ENCODE measurements at regions not wholly inside any gene's neighbourhood (a gene's known extent, or its start where the extent isn't known, plus 50 kb on each side); places are given as distances from the start of the nearest gene placed in this dataset.

GRCh38 chr9:90038763-90039162 is 434.0 kb downstream of the GADD45G start:
- DNase-seq, result no peak

- no peak for DNase-seq
These were observed 439.5 kb downstream of the GADD45G start for GRCh38 chr9:90044263-90044662.

DNA sequence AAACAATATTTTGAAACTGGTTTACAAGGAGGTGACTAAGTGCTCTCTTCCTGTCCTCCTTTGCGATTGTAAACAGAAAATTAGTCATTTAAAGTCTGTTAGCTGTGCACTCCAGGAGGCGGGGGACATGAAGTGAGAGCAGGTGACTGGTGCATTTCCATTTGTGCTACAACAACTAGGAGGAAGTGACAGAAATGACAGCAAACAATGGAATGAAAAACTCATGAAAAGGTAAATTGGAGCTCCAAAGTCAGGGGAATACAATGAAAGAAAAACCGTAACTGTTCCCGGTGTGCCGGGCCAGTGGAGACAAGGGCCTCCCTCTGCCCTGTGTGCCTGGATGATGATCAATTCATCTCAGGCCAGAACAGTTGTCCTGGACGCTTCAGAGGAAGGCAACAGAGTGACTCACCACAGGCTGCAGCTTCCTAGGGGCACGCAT is 439.9 kb downstream of the GADD45G start:
- no peak for DNase-seq

GRCh38 chr9:90046317-90046861 is 441.6 kb downstream of the GADD45G start:
- DNase-seq, result no peak

GRCh38 chr9:90047828-90048227 is 443.0 kb downstream of the GADD45G start:
- DNase-seq, result no peak

DNA sequence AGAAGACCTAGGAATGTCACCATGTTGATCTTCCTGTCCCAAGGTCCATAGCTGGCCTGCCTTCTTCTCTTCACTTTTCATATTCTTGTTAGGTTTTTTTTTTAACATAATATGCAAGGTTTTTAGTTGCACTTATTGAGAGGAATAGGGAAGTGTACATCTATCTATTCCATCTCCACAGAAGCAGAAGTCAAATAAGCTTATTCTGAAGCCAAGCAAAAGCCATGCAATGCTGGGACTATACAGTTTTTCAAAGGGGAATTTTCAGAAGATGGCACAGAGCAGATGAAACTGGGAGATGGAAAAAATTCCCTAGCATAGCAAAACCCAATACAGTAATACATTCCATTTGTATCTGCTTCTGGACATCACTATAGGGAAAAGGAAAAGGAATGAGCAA is 447.6 kb downstream of the GADD45G start:
- DNase-seq, result no peak

DNA sequence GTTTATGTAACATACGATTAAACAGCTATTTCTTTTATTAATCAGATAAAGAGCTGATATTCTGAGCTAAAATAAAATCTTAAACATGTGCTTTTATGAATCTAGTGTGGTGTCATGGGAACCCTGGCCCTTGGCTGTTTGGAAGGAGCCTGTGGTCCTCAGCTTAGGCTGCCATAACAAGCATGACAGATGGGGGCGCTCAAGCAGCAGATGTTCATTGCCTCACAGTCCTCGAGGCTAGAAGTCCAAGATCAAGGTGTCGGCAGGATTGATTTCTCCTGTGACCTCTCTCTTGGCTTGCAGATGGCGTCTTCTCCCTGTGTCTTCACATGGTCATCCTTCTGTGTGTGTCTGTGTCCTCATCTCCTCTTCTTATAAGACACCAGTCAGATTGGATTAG is 448.2 kb downstream of the GADD45G start:
- peak; percentile 97 for DNase-seq

GRCh38 chr9:90054810-90055209 is 450.0 kb downstream of the GADD45G start:
- DNase-seq, result no peak

GRCh38 chr9:90055226-90055625 is 450.4 kb downstream of the GADD45G start:
- DNase-seq, result no peak

GRCh38 chr9:90057361-90057760 is 452.5 kb downstream of the GADD45G start:
- DNase-seq, result no peak

DNA sequence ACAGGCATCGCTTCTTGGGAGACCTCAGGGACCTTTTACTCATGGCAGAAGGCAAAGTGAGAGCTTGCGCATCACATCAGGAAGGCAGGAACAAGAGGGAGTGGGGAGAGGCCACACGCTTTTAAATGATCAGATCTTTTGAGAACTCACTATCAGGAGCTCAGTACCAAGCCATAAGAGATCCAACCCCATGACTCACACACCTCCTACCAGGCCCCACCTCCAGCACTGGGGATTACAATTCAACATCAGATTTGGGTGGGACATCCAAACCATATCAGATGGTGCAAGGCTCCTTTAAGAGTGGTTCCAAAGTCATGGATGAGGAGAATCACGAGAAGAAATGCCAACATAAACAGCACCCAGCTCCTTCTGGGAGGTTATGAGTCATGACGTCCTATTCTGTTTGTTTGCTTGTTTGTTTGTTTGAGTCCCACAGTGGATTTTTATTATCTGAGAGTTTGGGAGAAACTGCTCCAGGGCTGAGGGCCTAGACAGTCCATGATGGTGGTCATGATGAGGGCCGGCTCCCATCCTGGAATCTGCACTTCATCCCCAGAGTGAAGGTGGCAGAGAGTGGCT is 453.5 kb downstream of the GADD45G start:
- DNase-seq, result no peak

DNA sequence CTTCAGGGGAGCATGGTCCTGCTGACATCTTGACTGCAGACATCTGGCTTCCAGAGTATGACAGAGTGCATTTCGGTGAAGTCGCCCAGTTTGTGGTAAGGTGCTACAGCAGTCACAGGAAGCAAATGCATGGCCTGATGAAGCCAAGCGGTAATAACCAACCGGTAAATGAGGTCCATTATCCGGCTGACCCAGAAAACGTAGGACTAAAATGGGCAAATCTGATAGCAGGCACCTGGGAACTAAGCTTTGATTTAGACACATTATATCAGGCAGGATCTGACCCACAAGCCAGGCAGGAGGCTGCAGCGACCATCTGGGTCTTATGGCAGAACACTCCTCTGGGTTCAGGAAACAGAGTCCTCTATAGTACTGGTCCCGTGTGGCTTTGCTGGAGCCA is 454.6 kb downstream of the GADD45G start:
- DNase-seq, result no peak

- DNase-seq, result no peak
These were observed 455.4 kb downstream of the GADD45G start for GRCh38 chr9:90060256-90060655.

GRCh38 chr9:90061187-90061586 is 456.4 kb downstream of the GADD45G start:
- DNase-seq, result peak; percentile 14

- DNase-seq, result peak; percentile 75
These were observed 458.2 kb downstream of the GADD45G start for GRCh38 chr9:90062982-90063381.

- DNase-seq, result no peak
These were observed 459.4 kb downstream of the GADD45G start for GRCh38 chr9:90064248-90064647.

- no peak for DNase-seq
These were observed 460.2 kb downstream of the GADD45G start for GRCh38 chr9:90064971-90065370.

DNA sequence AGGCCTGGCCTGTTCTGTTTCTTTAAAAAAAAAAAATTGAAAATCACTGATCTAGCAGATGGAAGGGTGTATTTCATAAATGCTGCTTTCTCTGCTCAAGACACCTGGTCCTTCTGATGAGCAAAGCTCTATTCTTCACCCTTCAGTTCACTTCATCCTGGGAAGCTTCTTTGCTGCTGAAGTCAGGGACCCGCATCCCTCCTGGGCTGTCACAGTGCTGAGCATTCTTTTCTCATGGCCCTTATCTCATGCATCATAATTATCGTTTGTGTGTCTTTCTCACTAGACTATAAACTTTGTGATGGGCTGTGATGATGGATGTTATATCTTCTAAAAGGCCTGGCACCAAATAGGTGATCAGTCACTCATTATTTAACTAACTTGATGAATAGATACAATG is 461.0 kb downstream of the GADD45G start:
- DNase-seq, result no peak

- no peak for DNase-seq
These were observed 464.3 kb downstream of the GADD45G start for GRCh38 chr9:90069085-90069484.

DNA sequence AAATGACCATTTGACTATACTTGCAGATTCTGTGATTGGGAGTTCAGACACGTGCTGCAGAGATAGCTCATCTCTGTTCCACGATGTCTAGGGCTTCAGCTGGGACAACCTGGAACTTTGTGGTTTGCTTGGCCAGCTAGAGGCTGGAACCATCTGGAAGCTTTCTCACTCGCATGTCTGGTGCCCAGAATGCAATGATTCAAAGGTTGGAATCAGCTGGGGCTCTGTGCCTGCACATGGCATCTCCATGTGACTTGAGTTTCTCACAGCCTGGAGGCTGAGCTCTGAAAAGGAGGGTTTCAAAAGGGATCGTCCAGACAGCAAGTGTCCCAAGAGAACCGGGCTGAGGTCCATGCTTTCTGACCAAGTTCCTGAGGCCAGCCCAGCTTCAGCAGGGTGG is 465.2 kb downstream of the GADD45G start:
- DNase-seq, result no peak

- no peak for DNase-seq
These were observed 465.7 kb downstream of the GADD45G start for GRCh38 chr9:90070469-90070868.

DNA sequence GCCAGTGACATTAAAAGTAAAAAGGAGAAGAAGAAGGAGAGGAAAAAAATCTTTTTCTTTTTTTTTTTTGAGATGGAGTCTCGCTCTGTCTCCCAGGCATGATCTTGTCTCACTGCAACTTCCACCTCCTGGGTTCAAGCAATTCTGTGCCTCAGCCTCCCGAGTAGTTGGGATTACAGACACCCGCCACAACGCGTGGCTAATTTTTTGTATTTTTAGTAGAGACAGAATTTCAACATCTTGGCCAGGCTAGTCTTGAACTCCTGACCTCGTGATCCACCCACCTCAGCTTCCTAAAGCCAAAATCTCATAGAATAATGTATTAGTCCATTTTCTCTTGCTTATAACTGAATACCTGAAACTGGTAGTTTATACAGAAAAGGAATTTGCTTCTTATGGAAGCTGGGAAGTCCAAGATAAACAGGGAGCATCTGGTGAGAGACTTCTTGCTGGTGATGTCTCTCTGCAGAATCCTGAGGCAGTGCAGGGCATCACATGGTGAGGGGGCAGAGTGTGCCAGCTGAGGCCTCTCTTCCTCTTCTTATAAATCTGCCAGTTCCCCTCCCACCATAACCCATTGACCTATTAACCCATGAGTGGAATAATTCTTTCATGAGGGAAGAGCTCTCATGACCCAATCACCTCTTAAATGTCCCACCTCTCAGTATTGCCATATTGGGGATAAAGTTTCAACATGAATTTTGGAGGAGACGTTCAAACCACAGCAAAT is 466.3 kb downstream of the GADD45G start:
- DNase-seq, result no peak

- DNase-seq, result no peak
These were observed 468.6 kb downstream of the GADD45G start for GRCh38 chr9:90073186-90073945.

All from NCI-H82 (cell line).